Glutamatergic neuron (in vitro differentiated cells): ENCODE measurements at regions not wholly inside any gene's neighbourhood (a gene's known extent, or its start where the extent isn't known, plus 50 kb on each side); places are given as distances from the start of the nearest gene placed in this dataset.

Source experiments
- DNase-seq: peaks from one replicate; pipeline ENCODE4 v3.0.0; 2022
- H3K27ac Mint-ChIP-seq: one replicate; pipeline ENCODE4 v1.8.0; 2020; ENCODE audit warnings: mild to moderate bottlenecking, mixed read lengths, inconsistent platforms; ENCODE audit not compliant: unreplicated experiment
- H3K27me3 Mint-ChIP-seq: one replicate; pipeline ENCODE4 v1.8.0; 2020; ENCODE audit warnings: mild to moderate bottlenecking, moderate library complexity, mixed read lengths, inconsistent platforms; ENCODE audit not compliant: unreplicated experiment
- H3K36me3 Mint-ChIP-seq: one replicate; pipeline ENCODE4 v1.8.0; 2020; ENCODE audit warnings: mild to moderate bottlenecking, mixed read lengths, inconsistent platforms; ENCODE audit not compliant: unreplicated experiment
- H3K4me1 Mint-ChIP-seq: one replicate; pipeline ENCODE4 v1.8.0; 2020; ENCODE audit warnings: mild to moderate bottlenecking, low read depth, mixed read lengths, inconsistent platforms; ENCODE audit not compliant: unreplicated experiment
- H3K4me3 Mint-ChIP-seq: one replicate; pipeline ENCODE4 v1.8.0; 2020; ENCODE audit warnings: mild to moderate bottlenecking, mixed read lengths, inconsistent platforms; ENCODE audit not compliant: unreplicated experiment
- H3K9me3 Mint-ChIP-seq: one replicate; pipeline ENCODE4 v1.8.0; 2020; ENCODE audit warnings: mild to moderate bottlenecking, moderate library complexity, mixed read lengths, inconsistent platforms; ENCODE audit not compliant: unreplicated experiment
- TF ChIP-seq, protein P1 (sequence below): fragments of 200-600 bp; sonication (generic); IDR thresholded peaks from one replicate; pipeline ENCODE4 v1.5.0; 2021; ENCODE audit not compliant: partially characterized antibody, unreplicated experiment

DNA sequence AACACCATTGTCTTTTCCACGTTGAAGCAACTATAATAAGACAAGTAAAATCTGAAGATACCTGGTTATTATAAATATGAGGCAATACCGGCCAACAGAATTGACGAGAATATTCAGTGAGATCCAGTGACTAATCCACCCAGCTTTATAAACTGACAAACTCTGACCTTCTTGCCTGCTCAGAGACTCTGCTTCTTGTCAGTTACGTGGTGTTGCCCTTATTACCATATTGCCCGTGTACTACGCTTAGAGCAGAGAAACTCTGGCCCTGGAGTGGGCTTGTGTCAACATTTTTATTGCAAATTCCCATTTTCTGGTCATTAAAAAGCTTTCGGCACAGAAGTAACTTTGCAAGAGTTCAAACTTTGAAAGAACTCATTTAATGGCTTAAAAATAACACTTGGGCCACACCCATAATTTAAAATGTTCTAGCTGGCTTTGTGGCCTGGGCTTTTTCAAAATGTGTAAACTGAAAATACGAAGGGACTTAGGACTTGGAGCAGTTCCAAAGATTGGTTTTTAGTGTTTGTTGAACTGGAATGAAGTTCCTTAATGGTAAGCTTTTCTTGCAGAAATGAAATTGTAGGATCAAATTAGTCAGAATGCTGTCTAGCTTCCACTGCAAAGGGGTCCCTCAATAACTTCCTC, 266.2 kb downstream of the LMO4 start:
- TF ChIP-seq, protein P1, sequence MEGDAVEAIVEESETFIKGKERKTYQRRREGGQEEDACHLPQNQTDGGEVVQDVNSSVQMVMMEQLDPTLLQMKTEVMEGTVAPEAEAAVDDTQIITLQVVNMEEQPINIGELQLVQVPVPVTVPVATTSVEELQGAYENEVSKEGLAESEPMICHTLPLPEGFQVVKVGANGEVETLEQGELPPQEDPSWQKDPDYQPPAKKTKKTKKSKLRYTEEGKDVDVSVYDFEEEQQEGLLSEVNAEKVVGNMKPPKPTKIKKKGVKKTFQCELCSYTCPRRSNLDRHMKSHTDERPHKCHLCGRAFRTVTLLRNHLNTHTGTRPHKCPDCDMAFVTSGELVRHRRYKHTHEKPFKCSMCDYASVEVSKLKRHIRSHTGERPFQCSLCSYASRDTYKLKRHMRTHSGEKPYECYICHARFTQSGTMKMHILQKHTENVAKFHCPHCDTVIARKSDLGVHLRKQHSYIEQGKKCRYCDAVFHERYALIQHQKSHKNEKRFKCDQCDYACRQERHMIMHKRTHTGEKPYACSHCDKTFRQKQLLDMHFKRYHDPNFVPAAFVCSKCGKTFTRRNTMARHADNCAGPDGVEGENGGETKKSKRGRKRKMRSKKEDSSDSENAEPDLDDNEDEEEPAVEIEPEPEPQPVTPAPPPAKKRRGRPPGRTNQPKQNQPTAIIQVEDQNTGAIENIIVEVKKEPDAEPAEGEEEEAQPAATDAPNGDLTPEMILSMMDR, result no peak
- Mint-ChIP-seq H3K4me1 (no peaks in the 10 kb centered on the region), H3K27ac (no peak overlapping the region), H3K36me3 (no peaks in the 10 kb centered on the region), H3K27me3 (peaks cover 5% of the 10 kb centered on the region), H3K4me3 (no peak overlapping the region), H3K9me3 (peaks cover 2% of the 10 kb centered on the region)
- DNase-seq, result no peak

DNA sequence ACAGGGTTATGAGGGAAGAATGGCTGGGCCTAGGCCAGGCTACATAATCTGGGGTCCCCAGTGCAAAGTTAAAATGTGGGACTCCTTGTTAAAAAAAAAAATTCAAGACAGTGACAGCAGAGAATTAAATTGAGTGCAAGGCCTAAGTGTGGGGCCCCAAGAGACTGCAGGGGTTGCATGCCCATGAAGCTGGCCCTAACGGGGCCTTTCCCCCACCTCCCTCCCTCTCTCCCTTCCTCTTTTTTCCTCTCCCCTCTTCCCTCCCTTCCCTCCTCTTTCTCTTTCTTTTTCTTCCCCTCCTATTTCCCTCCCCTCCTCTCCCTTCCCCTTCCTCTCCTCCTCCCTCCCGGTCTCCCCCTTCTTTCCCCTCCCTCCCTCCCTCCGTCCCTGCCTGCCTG, 266.7 kb downstream of the LMO4 start:
- H3K9me3 Mint-ChIP-seq, result peaks cover 2% of the 10 kb centered on the region
- no peaks in the 10 kb centered on the region for H3K36me3 Mint-ChIP-seq
- no peaks in the 10 kb centered on the region for H3K4me1 Mint-ChIP-seq
- no peak overlapping the region for H3K4me3 Mint-ChIP-seq
- no peak for DNase-seq
- H3K27me3 Mint-ChIP-seq, result peaks cover 5% of the 10 kb centered on the region
- TF ChIP-seq, protein P1, result no peak
- H3K27ac Mint-ChIP-seq, result no peak overlapping the region

GRCh38 chr1:87598429-87598828, 269.7 kb downstream of the LMO4 start:
- no peak for DNase-seq
- TF ChIP-seq, protein P1, result no peak
- H3K36me3 Mint-ChIP-seq, result no peaks in the 10 kb centered on the region
- no peaks in the 10 kb centered on the region for H3K9me3 Mint-ChIP-seq
- peaks cover 5% of the 10 kb centered on the region for H3K27me3 Mint-ChIP-seq
- no peak overlapping the region for H3K4me3 Mint-ChIP-seq
- H3K27ac Mint-ChIP-seq, result no peak overlapping the region
- H3K4me1 Mint-ChIP-seq, result no peaks in the 10 kb centered on the region

DNA sequence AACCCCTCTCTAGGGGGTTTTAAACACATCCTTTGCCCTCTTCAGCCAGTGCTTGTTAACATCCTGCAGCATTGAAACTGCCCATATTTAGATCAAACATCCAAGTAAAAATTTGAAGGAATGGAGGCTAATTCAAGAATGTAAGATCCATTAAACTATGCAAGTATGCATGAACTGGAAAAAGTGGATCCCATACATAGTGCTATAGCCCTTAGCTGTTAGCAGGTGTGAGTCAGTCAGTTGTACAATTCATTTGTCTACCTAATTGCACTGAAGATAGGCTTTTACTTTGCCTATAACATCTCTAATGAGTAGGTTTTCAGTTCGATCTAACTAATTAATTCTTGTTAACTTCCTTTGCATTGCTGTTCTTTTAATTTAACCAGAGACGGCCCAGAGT, 270.9 kb downstream of the LMO4 start:
- DNase-seq, result no peak
- TF ChIP-seq, protein P1, result no peak
- peaks cover 5% of the 10 kb centered on the region for H3K27me3 Mint-ChIP-seq
- H3K27ac Mint-ChIP-seq, result no peak overlapping the region
- H3K9me3 Mint-ChIP-seq, result no peaks in the 10 kb centered on the region
- H3K4me1 Mint-ChIP-seq, result no peaks in the 10 kb centered on the region
- no peak overlapping the region for H3K4me3 Mint-ChIP-seq
- no peaks in the 10 kb centered on the region for H3K36me3 Mint-ChIP-seq

DNA sequence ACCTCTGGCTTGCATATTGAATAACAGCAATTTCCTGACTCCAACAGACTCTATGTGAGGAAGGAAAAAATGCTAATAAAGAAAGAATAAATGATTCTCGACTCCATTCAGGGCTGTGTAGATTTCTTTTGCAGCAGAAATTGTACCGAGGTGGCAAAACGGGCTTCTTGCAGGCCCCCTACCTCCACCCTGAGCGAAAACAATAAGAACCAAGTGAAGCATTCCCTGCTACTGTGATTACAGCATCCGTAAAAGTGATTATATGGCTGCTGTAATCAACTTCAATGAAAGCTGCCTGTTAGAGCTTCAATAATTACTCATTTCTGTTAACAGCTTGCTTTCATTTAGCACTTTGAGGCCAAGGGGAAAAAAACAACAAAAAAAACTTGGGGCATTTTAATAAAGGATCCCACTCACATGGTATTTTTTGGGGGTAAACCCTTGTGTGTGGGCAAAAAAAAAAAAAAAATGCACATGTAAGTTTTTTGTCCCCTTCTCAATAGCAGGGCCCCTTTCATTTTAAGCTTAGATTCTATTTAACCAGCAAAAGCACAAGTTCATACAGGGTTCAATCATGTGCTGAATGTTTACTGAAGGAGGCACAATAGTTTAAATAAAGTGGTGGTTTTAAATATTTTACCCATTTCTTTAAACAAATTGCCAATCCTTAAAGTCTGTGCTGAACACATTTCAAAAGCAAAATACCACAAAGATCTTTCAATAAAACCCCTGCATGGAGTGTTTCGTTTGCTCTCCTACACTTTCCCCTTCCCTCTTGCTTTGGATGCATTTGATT, 271.6 kb downstream of the LMO4 start:
- Mint-ChIP-seq H3K27me3 (peaks cover 5% of the 10 kb centered on the region), H3K27ac (no peak overlapping the region), H3K36me3 (no peaks in the 10 kb centered on the region), H3K9me3 (no peaks in the 10 kb centered on the region), H3K4me3 (no peak overlapping the region), H3K4me1 (no peaks in the 10 kb centered on the region)
- TF ChIP-seq, protein P1, result no peak
- no peak for DNase-seq
